Breast epithelium (tissue), 3 donors: ENCODE measurements at regions not wholly inside any gene's neighbourhood (a gene's known extent, or its start where the extent isn't known, plus 50 kb on each side); places are given as distances from the start of the nearest gene placed in this dataset.

Experiments used
- CTCF ChIP-seq, 3 donors: fragments of 450-650 bp; IDR thresholded peaks; one replicate each; pipeline ENCODE4 v1.5.1; 2016 to 2017; ENCODE audit warnings: antibody characterized with exemption in 3 of 3, mild to moderate bottlenecking in 3 of 3, moderate library complexity in 3 of 3
- POLR2A ChIP-seq: fragments of 450-650 bp; IDR thresholded peaks from one replicate; pipeline ENCODE4 v1.6.1; 2016; ENCODE audit warnings: antibody characterized with exemption, mild to moderate bottlenecking, moderate library complexity
- POLR2AphosphoS5 ChIP-seq, 3 donors: sonication (generic); formaldehyde crosslinking; IDR thresholded peaks; one replicate each; pipeline ENCODE4 v1.6.1; 2017; ENCODE audit warnings: antibody characterized with exemption in 3 of 3

GRCh38 chr6:144576871-144577270, 291.7 kb downstream of the UTRN start:
- TF ChIP-seq CTCF (IDR thresholded peaks at IDR 0.05) (no peak), POLR2AphosphoS5 (IDR thresholded peaks at IDR 0.05) (no peak), POLR2A (no peak)
